ENCODE measurements at regions not wholly inside any gene's neighbourhood (a gene's known extent, or its start where the extent isn't known, plus 50 kb on each side); places are given as distances from the start of the nearest gene placed in this dataset.

DNA sequence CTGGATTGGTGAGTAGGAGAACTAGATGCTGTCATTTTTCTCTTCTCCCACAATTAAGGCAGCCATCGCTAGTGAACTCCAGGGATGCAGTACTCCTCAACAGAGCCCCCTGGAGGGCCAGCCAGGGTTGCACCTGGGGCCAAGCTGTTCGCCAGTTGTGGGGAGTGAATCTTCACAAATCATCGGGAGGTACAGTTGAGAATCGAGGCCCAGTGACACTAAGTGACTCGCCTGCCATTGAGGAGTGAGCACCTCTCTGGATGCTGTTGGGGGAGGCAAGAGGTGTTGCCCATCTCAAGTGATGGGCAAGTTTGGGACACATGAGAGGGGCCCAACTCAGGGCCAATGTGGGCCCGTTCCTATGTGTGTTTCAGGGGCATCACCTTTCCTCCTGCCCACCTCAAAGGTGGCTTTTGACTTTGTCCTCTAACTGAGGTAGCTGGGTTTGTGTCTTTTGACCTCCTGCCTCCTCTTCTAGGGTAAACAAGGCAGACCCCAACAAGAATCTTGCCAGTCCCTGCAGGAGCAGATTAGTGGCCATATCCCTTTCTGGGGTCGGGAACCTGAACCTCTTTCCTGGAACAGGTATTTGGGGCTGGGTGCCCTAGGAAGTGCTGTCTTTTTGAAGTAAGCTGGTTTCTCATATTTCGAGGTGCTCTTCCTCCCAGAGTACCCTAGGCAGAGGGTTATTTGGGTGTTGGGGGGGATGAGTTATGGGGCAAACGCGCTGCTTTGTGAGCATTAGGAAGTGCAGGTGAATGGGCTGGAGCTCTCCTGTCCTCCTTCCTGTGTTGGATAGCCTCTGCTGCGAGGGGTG lies 181.2 kb downstream of the MACROH2A1 start:
- DNase-seq = no peak

DNA sequence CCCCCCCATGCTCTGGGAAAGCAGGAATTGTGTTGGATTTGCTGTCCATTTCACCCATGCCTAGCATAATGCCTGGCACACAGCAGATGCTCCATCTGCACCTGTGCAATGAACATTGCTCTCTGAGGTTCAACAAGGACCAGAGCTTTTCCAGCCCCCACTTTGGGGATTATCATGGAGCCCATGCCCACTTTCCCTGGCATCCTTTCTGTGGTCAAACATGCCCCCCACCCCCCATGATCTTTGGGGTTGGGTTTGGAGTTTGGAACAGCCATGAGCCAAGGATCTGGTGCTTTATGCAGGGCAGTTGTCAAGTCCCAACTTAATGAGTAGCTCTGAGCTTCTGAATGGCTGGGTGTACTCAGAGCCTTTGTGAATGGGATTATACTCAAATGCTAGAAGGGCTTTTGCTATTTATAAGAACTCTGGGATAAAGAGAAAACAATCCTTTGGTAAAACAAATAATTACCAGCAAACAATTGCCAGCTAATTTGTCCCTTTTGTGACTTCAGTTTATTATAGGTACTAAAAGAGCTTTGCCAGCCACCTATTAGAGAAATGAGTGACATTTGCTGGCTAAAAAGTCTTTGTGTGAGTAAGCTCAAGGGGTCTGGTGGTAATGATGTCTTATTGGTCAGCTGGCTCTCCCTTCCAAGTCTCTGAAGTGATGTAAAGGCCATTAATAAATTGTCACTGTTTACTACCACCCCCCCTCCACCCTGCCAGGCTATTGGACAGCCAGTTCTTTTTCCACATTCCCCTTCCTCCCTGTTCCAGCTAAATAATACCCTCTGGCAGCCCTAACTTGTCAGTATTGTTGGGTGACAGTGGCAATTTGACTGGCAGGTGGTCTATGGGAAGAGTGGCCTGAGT lies 182.3 kb downstream of the MACROH2A1 start:
- DNase-seq = no peak

DNA sequence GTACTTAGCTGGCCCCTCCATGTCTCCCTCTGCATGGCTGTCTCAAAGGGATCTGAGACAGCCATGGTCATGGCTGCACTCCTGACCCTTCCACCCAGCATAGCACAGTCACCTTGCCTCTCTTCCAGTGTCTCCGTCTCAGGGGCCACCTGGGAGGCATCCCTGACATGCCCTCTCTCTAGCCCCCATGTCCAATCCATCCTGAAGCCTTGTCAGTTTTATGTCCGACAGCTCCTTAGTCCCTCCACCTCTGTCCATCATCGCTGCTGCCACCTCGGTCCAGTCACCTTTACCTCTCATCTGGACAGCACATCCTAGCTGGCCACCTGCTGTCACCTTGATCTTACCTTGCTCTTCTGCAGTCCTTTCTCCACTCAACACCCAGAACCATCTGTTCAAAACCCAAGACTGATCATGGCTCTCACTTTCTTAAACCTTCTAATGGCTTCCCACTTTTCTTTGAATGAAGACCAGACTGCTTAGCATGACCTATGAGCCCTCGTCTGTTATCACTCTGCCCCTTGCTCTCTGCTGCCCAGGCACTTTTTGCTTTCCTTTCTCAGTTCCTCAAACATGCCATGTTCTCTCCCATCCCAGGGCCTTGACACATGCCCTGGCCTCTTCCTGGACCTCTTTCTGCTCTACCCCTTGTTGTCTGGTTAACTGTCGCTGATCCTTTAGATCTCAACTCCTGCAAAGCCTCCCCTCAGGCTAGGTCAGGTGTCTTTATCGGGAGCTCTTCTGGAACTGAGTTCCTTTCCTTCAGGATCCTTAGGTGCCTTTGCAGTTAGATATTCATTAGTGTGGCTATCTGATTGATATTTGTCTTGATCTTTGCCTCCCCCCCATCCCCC lies 181.8 kb upstream of the PITX1 start:
- DNase-seq = no peak

DNA sequence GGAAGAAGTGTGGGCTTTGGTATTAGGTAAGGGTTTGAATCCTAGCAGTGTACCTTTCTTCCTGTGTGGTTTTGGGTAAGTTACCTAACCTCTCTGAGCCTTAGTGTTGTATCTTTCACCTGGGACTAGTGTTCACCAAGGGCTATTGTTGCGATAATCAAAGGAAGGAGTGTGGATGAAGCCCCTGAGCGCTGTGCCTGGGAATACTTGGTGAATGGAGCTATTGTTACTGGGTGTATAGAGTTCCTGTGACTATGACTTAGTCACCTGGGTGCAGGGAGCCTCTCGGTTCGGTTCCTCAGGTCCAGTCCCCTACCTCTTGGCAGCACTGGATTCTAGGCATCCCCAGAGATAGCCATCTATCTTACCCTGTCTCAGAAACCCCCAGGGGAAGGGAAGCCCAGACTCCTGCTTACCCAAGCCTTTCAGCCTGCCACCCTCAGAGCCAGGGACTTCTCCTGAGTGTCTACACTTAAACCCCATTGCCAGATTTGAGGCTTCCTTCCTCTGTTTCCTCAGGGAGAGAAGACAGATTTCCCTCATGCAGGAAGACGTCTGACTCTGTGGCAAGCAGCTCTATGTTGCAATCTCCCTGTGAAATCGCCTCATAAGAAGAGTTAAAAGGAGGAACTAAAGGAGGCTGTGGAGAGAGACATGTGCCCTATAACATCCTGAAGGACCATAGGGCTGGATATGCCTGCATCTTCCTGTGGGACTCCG lies 181.0 kb upstream of the PITX1 start:
- DNase-seq = no peak

DNA sequence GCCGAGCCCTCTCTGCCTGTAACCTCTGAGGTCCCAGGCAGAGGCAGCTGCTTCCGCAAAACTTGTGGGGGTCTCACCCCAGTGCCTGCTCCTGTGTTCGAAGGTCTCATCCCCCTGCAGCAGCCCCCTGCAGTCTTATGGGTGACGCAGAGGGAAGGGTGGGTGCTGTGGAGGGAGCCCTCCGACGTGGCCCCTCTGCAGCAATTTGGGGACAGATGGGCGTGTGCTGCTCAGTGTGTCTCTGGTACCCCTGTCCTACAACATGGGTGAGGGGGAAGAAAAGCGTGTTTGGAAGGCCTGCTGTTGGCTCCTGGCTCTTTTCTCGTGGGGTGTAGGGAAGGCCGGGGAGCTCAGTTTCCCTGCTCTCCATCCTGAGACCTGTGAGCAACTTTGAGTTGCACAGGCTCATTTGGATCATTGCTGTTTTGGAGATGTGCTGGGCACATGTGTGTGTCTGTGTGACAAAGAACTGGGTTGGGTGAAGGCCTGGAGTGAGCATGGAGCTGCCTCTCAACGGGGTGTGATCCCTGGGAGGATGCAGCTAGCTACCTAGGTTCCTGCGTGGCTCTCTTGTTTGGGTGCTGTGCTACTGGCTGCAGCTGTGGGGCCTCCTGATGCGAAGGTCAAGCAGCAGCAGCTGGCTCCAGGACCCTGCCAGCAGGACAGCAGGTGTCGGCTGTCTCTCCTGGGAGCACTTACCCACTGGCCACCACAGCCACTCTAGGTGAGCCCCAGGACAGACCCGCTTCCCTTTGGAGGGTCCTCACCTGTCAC lies 179.6 kb upstream of the PITX1 start:
- DNase-seq = no peak

DNA sequence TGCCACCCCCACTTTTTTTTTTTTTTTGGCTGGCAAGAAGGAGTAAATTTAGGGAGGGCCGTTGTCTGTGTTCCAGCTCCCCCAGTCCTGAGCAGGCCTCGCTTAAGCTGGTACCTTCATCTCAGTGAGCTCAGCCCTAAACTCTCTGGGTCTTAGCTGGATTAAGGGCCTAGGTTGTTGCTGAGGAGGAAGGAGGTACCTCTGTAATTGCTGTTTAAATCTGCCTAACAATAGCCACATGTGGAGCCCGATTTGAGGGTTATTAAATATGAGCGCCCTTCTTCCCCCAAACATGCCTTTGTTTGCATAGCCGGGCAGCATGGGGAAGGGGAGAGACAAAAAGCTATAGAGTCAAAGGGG lies 179.0 kb upstream of the PITX1 start:
- DNase-seq = no peak

DNA sequence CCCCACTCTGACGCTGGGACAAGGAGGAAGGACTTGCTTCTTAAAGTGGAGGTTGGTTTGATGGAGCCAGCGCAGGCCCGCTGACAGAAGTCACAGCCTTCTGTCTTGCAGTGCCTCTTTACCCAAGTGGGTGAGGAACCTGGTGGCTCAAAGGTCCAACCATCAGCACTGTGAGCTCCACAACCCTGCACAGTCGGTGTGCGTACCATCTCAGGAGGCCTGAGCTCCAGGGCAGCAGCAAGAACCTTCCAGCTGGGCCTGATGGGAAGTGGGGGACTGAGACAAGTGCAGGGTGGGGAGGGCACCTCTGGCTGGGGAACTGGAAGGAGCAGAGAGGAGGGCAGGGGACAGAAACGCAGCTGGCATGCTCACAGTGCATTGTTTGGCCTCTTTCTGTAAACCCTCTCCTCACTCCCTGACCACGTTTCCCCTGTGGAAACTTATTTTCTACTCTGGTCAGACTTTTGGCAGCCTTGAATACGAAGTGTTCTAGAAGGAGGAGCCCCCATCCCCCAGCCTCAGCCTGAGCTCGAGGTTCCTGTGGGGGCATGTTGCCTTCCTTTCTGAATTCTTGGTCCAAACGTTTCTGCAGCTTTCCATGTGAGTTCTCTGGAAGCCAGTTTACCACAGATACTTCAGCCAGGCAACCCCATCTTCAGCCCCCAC lies 178.5 kb upstream of the PITX1 start:
- no peak for DNase-seq

DNA sequence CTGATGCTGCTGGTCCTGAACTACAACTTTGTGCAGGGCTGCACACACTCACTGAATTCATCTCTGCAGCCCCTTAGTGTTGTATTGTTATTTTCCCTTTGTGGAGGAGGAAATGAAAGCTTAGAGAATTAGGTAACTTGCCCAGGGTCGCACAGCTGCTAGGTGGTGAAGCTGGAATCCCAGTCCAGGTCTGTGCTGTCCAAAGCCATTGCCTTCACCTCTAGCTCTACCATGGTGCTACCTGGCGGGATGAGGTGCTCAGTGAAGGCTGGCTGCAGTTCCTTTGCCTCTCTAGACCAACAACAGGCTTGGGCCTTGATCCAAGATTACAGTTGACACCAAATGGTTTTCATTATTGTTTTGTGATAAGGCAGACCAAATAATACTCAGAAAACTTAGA lies 177.8 kb upstream of the PITX1 start:
- no peak for DNase-seq

DNA sequence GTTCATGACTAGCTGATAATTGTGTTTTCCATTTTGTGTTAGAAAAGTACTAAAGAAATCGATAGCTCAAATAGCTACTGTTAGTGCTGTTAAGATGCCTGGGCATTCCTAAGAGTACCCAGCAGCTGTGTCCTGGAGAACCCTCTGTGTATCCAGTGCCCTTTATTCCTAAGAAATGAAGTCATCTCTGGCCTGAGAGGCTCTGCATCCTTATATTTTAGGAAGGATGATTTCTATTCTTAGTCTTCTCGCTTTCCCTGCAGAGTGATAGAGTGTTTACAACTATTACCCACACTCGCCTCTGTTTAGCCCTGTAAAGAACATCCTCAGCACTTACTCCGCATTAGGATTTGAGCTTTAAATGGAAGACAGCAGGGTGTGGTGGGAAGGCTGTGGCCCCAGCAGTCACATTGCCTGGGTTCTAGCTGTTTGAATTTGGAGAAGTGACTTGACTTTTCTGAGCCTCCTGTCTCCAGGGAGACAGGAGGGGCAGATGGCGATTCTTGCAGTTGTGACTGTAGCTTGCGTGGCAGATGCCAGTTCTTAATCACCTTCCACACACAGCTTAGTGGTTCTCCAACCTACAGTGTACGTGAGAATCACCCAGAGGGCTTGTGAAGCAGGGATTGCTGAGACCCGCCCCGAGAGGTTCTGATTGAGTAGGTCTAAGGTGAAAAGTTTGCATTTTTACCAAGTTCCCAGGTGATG lies 177.2 kb upstream of the PITX1 start:
- DNase-seq = no peak

DNA sequence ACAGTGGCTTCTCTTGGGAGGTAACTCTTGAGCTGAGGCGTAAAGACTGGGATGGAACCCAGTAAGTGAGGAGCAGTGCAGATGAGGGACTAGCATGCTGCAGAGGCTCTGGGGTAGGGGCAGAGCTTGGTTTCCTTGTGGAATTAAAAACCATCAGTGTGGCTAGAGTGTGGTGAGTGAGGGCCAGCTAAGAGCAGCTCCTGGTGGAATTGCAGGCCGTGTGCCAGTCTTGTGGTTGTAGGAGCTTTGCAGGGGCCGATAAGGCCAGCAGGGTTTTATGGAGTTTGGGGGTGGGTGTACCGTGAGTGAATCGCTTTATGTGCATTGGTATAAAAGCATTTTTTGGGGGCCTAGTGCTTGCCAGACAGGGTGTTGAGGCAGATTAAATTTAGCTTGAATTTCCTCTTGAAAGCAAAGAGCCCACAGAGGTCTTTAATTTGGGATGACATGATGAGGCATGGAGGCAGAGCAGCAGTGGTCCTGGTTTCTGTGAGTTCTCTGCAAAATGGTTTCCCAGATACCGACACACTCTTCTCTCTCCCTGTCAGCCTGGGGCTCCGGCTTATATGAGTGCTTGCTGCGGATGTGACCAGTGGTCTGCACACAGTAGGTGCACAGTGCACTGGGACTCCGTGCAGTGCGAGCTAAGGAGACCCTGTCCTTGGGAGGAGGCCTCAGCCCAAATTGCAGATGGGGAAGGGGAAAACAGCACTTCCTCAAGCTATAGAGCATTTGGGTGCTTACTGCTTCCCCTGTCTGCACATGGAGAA lies 176.4 kb upstream of the PITX1 start:
- DNase-seq = no peak

DNA sequence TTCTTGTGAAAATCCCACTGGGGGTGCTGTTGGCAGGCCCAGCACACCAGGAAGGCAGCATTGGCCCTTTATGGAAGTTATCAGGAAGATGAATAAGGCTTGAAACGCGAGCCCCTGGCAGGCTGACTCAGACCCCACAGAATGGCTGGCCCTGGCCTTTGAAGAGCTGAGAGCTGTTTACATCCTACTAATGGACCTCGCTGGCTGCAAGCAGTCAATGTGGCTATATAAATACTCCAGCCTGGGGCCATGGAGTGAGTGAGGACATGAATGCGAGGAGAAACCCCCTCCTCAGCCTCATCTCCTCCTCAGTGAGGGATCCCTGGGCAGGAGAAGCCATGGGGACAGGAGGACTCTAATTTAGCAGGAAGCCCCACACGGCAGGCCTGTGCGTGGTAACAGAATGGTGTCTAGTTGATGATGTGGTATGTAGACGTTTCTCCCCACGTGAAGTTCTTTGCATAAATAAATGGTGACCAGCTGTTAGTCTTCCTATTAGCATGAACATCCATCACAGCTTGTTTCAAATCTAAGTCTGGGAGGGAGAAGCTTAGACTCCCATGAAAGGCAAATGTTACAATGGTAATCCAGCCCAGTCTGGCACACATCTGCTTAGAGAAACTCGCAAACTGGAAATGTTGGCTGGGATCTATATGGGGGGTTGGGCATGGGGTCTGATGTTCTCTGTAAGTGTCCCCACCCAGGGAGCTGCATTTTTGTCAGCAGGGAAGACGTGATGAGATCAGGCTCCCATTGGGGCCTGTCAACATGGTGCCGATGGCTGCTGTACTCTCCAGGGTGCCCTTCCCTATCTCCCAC lies 175.1 kb upstream of the PITX1 start:
- DNase-seq = peak; percentile 73

DNA sequence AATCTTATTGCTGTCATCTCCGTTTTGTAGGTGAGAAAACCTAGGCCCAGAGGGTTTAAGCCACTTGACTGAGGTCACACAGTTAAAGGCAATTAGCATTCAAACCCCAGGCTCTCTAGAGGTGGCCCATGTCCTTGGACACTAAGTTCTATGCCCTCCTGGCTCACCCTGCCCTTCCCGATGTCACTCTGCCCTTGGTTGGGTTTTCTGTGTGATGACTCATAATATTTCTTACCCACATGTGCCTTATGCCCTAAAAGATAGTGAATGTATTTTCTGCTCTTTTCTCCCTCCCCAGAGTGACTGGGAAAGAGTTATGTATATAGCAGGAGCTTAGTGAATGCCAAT lies 174.5 kb upstream of the PITX1 start:
- no peak for DNase-seq

DNA sequence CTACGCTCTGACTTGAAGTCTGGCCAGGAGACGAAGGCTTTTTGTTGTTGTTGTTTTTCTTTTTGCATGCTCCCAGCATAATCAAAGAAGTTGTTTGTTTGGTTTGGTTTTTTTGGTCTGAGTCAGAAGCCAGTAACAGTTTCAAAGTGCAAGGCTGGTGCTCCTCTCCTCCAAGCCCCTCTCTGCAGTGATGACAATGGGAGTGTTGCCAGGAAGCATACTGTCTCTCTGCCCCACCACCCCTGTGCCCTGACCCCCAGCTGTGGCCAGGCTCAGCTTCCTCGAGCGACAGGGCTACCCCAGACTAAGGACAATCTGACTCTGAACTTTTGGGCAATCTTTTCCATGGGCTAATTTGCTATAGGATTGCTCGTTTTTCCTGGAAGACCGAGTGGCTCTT lies 173.8 kb upstream of the PITX1 start:
- DNase-seq = no peak

DNA sequence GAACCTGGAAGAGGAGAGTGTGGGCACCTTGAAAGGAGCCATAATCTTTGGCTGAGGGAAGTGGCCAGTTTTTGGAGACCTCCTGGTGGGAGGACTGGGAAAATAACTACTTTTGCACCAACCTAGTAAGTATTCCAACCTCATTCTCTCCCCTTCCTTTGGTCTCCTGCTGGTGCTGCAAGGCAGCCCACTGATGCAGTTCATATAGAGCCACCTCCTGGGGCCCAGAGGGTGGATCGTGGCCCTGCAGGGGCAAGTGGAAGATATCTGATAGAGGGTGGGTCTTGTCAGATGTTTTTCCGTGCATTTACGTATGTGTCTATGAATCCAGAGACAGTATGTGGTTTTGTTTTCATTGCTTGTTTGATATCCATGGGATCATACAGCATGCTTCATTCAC lies 172.8 kb upstream of the PITX1 start:
- no peak for DNase-seq

DNA sequence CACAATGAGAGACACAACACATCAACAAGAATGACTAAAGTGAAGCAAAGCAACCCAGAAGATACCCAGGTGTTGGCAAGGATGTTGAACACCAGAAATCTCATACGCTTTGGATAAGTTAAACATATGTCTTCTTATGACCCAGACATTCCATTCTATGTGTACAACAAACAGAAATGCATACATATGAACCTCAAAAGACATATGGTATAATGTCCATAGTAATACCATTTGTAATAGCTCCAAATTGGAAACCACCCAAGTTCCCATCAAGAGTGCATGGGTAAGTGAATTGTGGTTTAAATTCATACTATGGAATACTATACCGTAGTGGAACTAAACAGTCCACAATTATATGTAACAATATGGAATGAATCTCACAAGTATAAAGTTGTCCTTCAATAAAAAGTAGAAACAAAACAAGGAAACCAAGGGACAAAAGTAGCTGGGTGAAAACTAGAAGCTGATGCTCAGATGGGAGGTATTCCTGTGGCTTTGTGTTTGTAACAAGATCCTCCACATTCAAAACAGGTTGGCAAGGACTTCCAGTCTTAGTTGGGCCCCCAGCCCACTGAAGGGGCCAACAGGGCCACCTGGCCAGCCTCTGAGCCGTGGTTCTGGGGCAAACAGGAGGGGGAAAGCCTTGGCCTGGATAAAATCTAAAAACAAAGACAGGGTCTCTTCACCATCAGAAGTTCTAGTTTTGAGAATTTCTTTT lies 171.8 kb upstream of the PITX1 start:
- no peak for DNase-seq

DNA sequence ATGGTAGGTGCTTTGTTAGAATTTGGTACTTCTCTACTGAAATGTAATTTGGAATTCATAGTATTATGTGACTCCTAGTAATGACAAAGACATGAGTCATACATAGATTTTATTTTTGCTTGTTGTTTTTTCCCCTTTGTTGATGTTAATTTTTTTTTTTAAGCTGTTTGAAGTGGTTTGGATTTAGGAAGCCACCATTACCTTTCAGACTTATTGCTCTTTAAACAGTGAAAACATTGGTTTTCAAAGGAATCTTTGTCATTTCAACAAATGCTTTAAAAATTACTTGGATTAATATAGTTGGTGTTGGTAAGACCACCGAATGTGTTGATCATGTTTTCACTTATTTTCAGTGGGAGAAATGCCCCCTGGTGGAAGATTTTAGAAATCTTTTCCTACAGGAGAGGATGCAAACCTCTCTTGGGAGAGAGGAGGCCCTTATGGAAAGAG lies 170.1 kb upstream of the PITX1 start:
- no peak for DNase-seq

DNA sequence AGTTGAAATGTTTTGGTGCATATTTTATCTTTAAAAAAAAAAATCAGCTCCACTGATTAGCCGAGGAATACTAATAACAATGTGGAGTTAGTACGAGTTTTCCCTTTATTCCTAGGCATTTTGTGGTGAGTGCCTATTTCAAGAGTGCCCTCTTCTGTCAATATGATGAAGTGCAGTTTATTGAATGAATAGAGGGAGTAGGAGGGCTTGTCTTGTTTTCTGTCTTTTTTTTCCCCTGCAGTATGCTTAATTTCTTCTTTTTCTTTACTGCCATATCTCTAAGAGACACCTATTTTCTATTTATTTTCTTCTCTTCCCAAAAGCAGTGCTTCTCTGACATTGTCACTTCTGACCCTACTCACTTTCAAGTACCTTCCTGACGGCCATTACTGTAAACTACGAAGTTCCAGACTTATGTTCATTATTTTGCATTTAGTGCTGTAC lies 169.6 kb upstream of the PITX1 start:
- no peak for DNase-seq

DNA sequence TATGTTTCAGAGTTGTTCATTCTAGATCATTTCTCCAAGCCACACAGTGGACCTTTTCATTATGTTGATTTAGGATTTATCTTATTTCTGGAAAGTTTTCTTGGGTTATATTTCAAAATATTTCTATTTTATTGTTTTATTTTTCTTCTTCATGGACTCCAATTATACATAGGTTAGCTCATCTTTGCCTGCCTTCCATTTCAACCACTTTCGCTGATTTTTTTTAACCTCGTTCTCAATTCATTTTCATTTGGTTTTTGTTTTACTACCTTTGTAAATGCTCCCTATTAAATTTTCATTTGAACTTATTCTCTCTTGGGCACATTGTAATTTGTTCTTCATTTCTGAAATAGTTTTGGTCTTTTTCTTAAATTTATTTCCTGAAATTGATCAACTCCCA lies 169.0 kb upstream of the PITX1 start:
- no peak for DNase-seq
